ENCODE measurements at regions not wholly inside any gene's neighbourhood (a gene's known extent, or its start where the extent isn't known, plus 50 kb on each side); places are given as distances from the start of the nearest gene placed in this dataset.

DNA sequence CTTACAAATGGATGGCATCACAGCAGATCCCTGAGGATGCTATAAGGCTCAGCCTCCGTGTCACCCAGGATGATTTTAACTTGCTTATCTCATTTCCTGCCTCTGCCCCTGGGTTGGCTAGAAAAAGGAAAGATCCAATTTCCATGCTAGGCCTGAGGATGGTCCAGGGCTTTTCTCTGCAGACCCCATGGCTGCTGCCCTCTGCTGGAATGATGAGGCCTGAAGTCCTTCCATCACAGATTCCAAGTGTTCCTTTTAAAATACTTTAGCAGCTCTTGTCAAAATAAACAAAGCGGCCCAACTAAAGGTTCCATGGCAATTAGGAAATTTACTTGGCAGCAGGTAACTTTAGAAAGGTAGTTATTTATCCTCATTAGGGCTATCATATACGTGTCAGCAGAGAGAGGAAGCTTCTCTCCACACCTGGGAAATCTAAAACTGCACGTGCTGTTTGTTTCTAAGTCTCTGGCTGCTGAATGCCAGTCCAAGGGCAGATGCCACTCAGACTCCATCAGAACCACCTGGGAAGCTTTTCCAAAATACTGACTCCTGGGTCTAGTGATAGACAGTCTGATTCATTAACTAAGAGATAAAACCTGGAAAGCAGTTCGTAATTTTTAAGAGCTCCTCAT, 401.9 kb upstream of the IL12A start:
- TF ChIP-seq, protein P1, sequence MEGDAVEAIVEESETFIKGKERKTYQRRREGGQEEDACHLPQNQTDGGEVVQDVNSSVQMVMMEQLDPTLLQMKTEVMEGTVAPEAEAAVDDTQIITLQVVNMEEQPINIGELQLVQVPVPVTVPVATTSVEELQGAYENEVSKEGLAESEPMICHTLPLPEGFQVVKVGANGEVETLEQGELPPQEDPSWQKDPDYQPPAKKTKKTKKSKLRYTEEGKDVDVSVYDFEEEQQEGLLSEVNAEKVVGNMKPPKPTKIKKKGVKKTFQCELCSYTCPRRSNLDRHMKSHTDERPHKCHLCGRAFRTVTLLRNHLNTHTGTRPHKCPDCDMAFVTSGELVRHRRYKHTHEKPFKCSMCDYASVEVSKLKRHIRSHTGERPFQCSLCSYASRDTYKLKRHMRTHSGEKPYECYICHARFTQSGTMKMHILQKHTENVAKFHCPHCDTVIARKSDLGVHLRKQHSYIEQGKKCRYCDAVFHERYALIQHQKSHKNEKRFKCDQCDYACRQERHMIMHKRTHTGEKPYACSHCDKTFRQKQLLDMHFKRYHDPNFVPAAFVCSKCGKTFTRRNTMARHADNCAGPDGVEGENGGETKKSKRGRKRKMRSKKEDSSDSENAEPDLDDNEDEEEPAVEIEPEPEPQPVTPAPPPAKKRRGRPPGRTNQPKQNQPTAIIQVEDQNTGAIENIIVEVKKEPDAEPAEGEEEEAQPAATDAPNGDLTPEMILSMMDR (IDR thresholded peaks at IDR 0.05) = no peak
- TF ChIP-seq POLR2AphosphoS5 (IDR thresholded peaks at IDR 0.05) (no peak), POLR2A (IDR thresholded peaks at IDR 0.05) (no peak), EP300 (IDR thresholded peaks at IDR 0.05; ENCODE audit: low read depth) (no peak)
